ENCODE measurements at regions not wholly inside any gene's neighbourhood (a gene's known extent, or its start where the extent isn't known, plus 50 kb on each side); places are given as distances from the start of the nearest gene placed in this dataset.

GRCh38 chr9:33722359-33722675, 73.0 kb upstream of the PRSS3 start:
- BruUV-seq (replicated peaks), result no TSS peak
- Histone ChIP-seq H3K79me2 (ENCODE audit: low read depth) (no peaks in the 10 kb centered on the region), H3F3A (ENCODE audit: insufficient read depth, low read depth) (no peaks in the 10 kb centered on the region), H3K27me3 (ENCODE audit: insufficient read depth, low read depth) (no peaks in the 10 kb centered on the region), H3K36me3 (ENCODE audit: low read depth) (no peaks in the 10 kb centered on the region), H3K4me2 (no peak overlapping the region), H3K9me3 (ENCODE audit: insufficient read depth, low read depth) (no peaks in the 10 kb centered on the region), H3K27ac (no peak overlapping the region), H3K9me2 (ENCODE audit: insufficient read depth) (no peaks in the 10 kb centered on the region), H4K20me1 (ENCODE audit: insufficient read depth) (no peaks in the 10 kb centered on the region), H3K4me3 (no peak overlapping the region), H3K4me1 (replicated peaks; ENCODE audit: insufficient read depth) (no peaks in the 10 kb centered on the region; the same call in 1 of the 2 replicates), H2AFZ (no peak overlapping the region)
- CTCF ChIA-PET, result interaction anchor here (2.1 kb wide), 1 partner anchor 98 kb away, joined by 8 read pairs; no protein-coding TSS in a partner anchor
- intact Hi-C loops (cut with micrococcal nuclease; ENCODE audit: unreplicated experiment), result loop anchor here (1.0 to 10.0 kb wide), 2 partner anchors 98 to 248 kb away; partner anchors contain the start of gene NOL6
- TF ChIP-seq EZH2 (IDR thresholded peaks at IDR 0.05; ENCODE audit: low read depth) (no peak), CTCF (conservative IDR thresholded peaks at IDR 0.05) (no peak)
- POLR2A ChIA-PET (ENCODE audit: unreplicated experiment), result no interaction called here
- DNase-seq, result no peak

GRCh38 chr9:33728613-33729012, 66.7 kb upstream of the PRSS3 start:
- Histone ChIP-seq H2AFZ (no peak overlapping the region), H3K9me2 (ENCODE audit: insufficient read depth) (no peaks in the 10 kb centered on the region), H3K27ac (no peak overlapping the region), H3K9me3 (ENCODE audit: insufficient read depth, low read depth) (no peaks in the 10 kb centered on the region), H3K4me1 (replicated peaks; ENCODE audit: insufficient read depth) (no peaks in the 10 kb centered on the region), H3K79me2 (ENCODE audit: low read depth) (no peaks in the 10 kb centered on the region), H3K36me3 (ENCODE audit: low read depth) (no peaks in the 10 kb centered on the region), H3K4me2 (no peak overlapping the region), H3K27me3 (ENCODE audit: insufficient read depth, low read depth) (no peaks in the 10 kb centered on the region), H4K20me1 (ENCODE audit: insufficient read depth) (no peaks in the 10 kb centered on the region), H3F3A (ENCODE audit: insufficient read depth, low read depth) (no peaks in the 10 kb centered on the region), H3K4me3 (no peak overlapping the region)
- ChIA-PET CTCF (no interaction called here), POLR2A (ENCODE audit: unreplicated experiment) (interaction anchor here (0.7 kb wide), 1 partner anchor 411 kb away, joined by 12 read pairs; no protein-coding TSS in a partner anchor)
- TF ChIP-seq EZH2 (IDR thresholded peaks at IDR 0.05; ENCODE audit: low read depth), result no peak
- no peak for TF ChIP-seq CTCF (conservative IDR thresholded peaks at IDR 0.05)
- no TSS peak for BruUV-seq (replicated peaks)
- intact Hi-C loops (cut with micrococcal nuclease; ENCODE audit: unreplicated experiment), result loop anchor here (10.0 kb wide), 1 partner anchor 254 kb away; the partner anchor contains the start of gene NOL6
- no peak for DNase-seq

- no TSS peak for BruUV-seq (replicated peaks)
- Histone ChIP-seq H3K4me2 (no peak overlapping the region), H3K4me1 (replicated peaks; ENCODE audit: insufficient read depth) (peaks cover 23% of the 10 kb centered on the region), H3K36me3 (ENCODE audit: low read depth) (no peaks in the 10 kb centered on the region), H3K4me3 (no peak overlapping the region), H3K27me3 (ENCODE audit: insufficient read depth, low read depth) (no peaks in the 10 kb centered on the region), H3K9me3 (ENCODE audit: insufficient read depth, low read depth) (no peaks in the 10 kb centered on the region), H2AFZ (no peak overlapping the region), H4K20me1 (ENCODE audit: insufficient read depth) (no peaks in the 10 kb centered on the region), H3K9me2 (ENCODE audit: insufficient read depth) (no peaks in the 10 kb centered on the region), H3K79me2 (ENCODE audit: low read depth) (no peaks in the 10 kb centered on the region), H3F3A (ENCODE audit: insufficient read depth, low read depth) (peaks cover 14% of the 10 kb centered on the region), H3K27ac (no peak overlapping the region)
- intact Hi-C loops (cut with micrococcal nuclease; ENCODE audit: unreplicated experiment), result no loop called here
- TF ChIP-seq CTCF (conservative IDR thresholded peaks at IDR 0.05) (no peak), EZH2 (IDR thresholded peaks at IDR 0.05; ENCODE audit: low read depth) (no peak)
- ChIA-PET POLR2A (ENCODE audit: unreplicated experiment) (interaction anchor here (0.6 kb wide), 1 partner anchor 689 kb away, joined by 5 read pairs; no protein-coding TSS in a partner anchor), CTCF (interaction anchor here (0.5 kb wide), 1 partner anchor 108 kb away, joined by 12 read pairs; no protein-coding TSS in a partner anchor)
- DNase-seq, result no peak
Measured at GRCh38 chr9:33731142-33731541, 64.2 kb upstream of the PRSS3 start.
